Liver (tissue), 8 donors: ENCODE measurements at regions not wholly inside any gene's neighbourhood (a gene's known extent, or its start where the extent isn't known, plus 50 kb on each side); places are given as distances from the start of the nearest gene placed in this dataset.

ENCODE experiments used
- DNase-seq: peaks from one replicate; pipeline ENCODE4 v3.0.0-alpha.2; 2017; ENCODE audit warnings: low spot score
- H3K27ac ChIP-seq, 2 donors: one replicate each; pipeline ENCODE4 v1.7.0; 2013; ENCODE audit warnings: inconsistent platforms in 2 of 2, low read length in 2 of 2, control low read depth in 1 of 2, low read depth in 1 of 2, mild to moderate bottlenecking in 1 of 2
- H3K27me3 ChIP-seq, 4 donors: one replicate each; pipeline versions ENCODE4 v1.6.1 to v1.7.0; 2013; ENCODE audit warnings: low read length in 3 of 4, inconsistent platforms in 1 of 4, mild to moderate bottlenecking in 1 of 4, moderate library complexity in 1 of 4; ENCODE audit not compliant: control insufficient read depth in 4 of 4, insufficient read depth in 4 of 4
- H3K36me3 ChIP-seq, 4 donors: one replicate each; pipeline versions ENCODE4 v1.6.1 to v1.7.0; 2013; ENCODE audit warnings: low read length in 3 of 4, mild to moderate bottlenecking in 3 of 4, low read depth in 1 of 4, moderate library complexity in 1 of 4; ENCODE audit not compliant: control insufficient read depth in 4 of 4, insufficient read depth in 3 of 4
- H3K4me1 ChIP-seq, 4 donors: one replicate each; pipeline versions ENCODE4 v1.6.1 to v1.7.0; 2013; ENCODE audit warnings: low read length in 3 of 4, mild to moderate bottlenecking in 3 of 4, moderate library complexity in 1 of 4; ENCODE audit not compliant: control insufficient read depth in 4 of 4, insufficient read depth in 4 of 4
- H3K4me3 ChIP-seq, 3 donors: one replicate each; pipeline versions ENCODE4 v1.6.1 to v1.7.0; 2013; ENCODE audit warnings: low read length in 3 of 3, control low read depth in 1 of 3, low read depth in 1 of 3, mild to moderate bottlenecking in 1 of 3
- H3K9ac ChIP-seq, 2 donors: one replicate each; pipeline ENCODE4 v1.7.0; 2013; ENCODE audit warnings: low read length in 2 of 2, mild to moderate bottlenecking in 2 of 2, moderate library complexity in 2 of 2, control low read depth in 1 of 2, low read depth in 1 of 2
- H3K9me3 ChIP-seq, 4 donors: one replicate each; pipeline versions ENCODE4 v1.6.1 to v1.7.0; 2013; ENCODE audit warnings: low read length in 3 of 4; ENCODE audit not compliant: control insufficient read depth in 4 of 4
- ATF3 ChIP-seq: IDR thresholded peaks from 2 replicates; pipeline ENCODE4 v1.6.1; 2016; ENCODE audit warnings: antibody characterized with exemption
- CTCF ChIP-seq: fragments of 150-350 bp; IDR thresholded peaks from 2 replicates; pipeline ENCODE4 v1.5.1; 2017; ENCODE audit warnings: improper control_type of control experiment, low read depth, low read length; ENCODE audit not compliant: missing input control
- EGR1 ChIP-seq, 2 donors: IDR thresholded peaks; 2 replicates each; pipeline ENCODE4 v1.6.1; 2016 to 2018; ENCODE audit warnings: antibody characterized with exemption in 2 of 2, low read depth in 2 of 2
- FOXA1 ChIP-seq: IDR thresholded peaks from 2 replicates; pipeline ENCODE4 v1.6.1; 2016; ENCODE audit warnings: antibody characterized with exemption
- FOXA2 ChIP-seq: IDR thresholded peaks from 2 replicates; pipeline ENCODE4 v1.6.1; 2016; ENCODE audit warnings: antibody characterized with exemption
- HNF4A ChIP-seq, 2 donors: conservative IDR thresholded peaks; 2 replicates each; pipeline ENCODE4 v1.6.1; 2016; ENCODE audit warnings: antibody characterized with exemption in 2 of 2, mild to moderate bottlenecking in 2 of 2
- HNF4G ChIP-seq: IDR thresholded peaks from 2 replicates; pipeline ENCODE4 v1.6.1; 2016; ENCODE audit warnings: antibody characterized with exemption
- JUND ChIP-seq, 2 donors: IDR thresholded peaks; 2 replicates each; pipeline ENCODE4 v1.6.1; 2016; ENCODE audit warnings: antibody characterized with exemption in 2 of 2
- MAX ChIP-seq: IDR thresholded peaks from 2 replicates; pipeline ENCODE4 v1.6.1; 2016; ENCODE audit warnings: antibody characterized with exemption
- NR2F2 ChIP-seq: IDR thresholded peaks from 2 replicates; pipeline ENCODE4 v1.6.1; 2016; ENCODE audit warnings: antibody characterized with exemption
- RAD21 ChIP-seq, 2 donors: IDR thresholded peaks; 2 replicates each; pipeline ENCODE4 v1.6.1; 2016; ENCODE audit warnings: antibody characterized with exemption in 2 of 2, mild to moderate bottlenecking in 2 of 2
- RXRA ChIP-seq, 2 donors: IDR thresholded peaks; 2 replicates each; pipeline ENCODE4 v1.6.1; 2017 to 2018; ENCODE audit warnings: antibody characterized with exemption in 2 of 2, mild to moderate bottlenecking in 1 of 2
- SP1 ChIP-seq: IDR thresholded peaks from 2 replicates; pipeline ENCODE4 v1.6.1; 2018; ENCODE audit warnings: antibody characterized with exemption, mild to moderate bottlenecking
- TAF1 ChIP-seq: conservative IDR thresholded peaks from 2 replicates; pipeline ENCODE4 v1.6.1; 2016; ENCODE audit warnings: antibody characterized with exemption, mild to moderate bottlenecking
- YY1 ChIP-seq: IDR thresholded peaks from 2 replicates; pipeline ENCODE4 v1.6.1; 2016; ENCODE audit warnings: antibody characterized with exemption, mild to moderate bottlenecking
- WGBS: extraction: QIAGEN DNeasy Blood & Tissue Kit; methylation state at CpG from one replicate; pipeline ENCODE4 v1.1.7; 2013; 5-methylcytosine and 5-hydroxymethylcytosine counted together
- TF ChIP-seq, protein P1 (sequence below): IDR thresholded peaks from 2 replicates; pipeline ENCODE4 v1.6.1; 2016; ENCODE audit warnings: antibody characterized with exemption, mild to moderate bottlenecking
- TF ChIP-seq, protein P2 (sequence below): IDR thresholded peaks from 2 replicates; pipeline ENCODE4 v1.6.1; 2016; ENCODE audit warnings: antibody characterized with exemption
- donor health status: healthy.
- donor health status: healthy.
- donor health status: healthy.
- donor health status: healthy.
- donor health status: healthy.

DNA sequence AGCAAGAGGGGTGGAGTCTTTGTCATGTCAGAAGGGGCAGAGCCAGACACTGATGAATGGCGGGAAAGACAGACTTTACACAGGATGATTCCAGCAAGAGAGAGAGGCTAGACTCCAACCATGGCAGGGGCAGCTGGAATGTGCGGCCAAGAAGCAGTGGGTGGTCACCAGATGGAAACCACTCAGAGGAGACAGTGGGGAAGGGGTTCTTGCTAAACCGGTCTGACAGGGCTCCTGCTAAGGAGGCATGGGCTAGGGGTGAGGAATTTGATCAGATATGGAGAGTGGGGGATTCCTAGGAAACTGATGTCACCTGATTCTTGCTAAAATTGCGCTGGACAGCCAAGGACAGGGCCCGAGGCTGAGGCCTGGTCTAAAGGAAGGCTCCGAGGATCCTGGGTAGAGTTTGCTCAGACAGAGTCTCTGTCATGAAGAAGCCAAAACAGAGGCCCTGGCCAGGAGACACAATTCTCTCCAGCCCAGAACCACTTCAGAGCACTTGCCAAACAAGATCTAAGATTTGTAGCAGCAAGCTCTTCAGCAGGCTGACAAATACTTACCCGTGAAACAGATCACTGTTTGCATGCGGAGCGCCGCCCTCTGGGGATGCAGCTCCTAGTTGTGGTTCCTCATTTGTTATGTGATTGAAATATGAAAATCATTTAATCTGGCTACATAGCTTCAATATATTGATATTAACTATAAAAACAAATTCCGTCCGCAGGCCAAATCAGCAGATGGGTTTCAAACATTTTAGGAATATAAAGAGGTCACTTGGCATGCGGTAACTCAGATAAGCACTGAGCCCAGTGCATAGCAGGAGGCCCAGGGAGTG is 377.0 kb downstream of the TCERG1L start:
- H3K9me3 ChIP-seq = no peaks in the 10 kb centered on the region
- H3K4me3 ChIP-seq = no peak overlapping the region
- H3K27ac ChIP-seq = no peak overlapping the region
- no peak for DNase-seq
- H3K4me1 ChIP-seq = no peaks in the 10 kb centered on the region
- WGBS = 56% methylated on average over 13 of the region's 13 CpGs
- H3K9ac ChIP-seq = no peak overlapping the region
- H3K27me3 ChIP-seq = no peaks in the 10 kb centered on the region
- no peaks in the 10 kb centered on the region for H3K36me3 ChIP-seq
- TF ChIP-seq FOXA2 = no peak

- Histone ChIP-seq H3K4me1 (no peaks in the 10 kb centered on the region), H3K9ac (no peak overlapping the region), H3K9me3 (no peaks in the 10 kb centered on the region), H3K4me3 (no peak overlapping the region), H3K27ac (no peak overlapping the region), H3K36me3 (no peaks in the 10 kb centered on the region), H3K27me3 (no peaks in the 10 kb centered on the region)
- TF ChIP-seq SP1 (no peak), YY1 (no peak), CTCF (no peak), HNF4G (no peak), NR2F2 (no peak), JUND (IDR thresholded peaks at IDR 0.05) (no peak), RXRA (IDR thresholded peaks at IDR 0.05) (no peak), FOXA2 (no peak), RAD21 (IDR thresholded peaks at IDR 0.05) (no peak), EGR1 (IDR thresholded peaks at IDR 0.05; ENCODE audit: low read depth in 2 of 2) (no peak), FOXA1 (no peak), HNF4A (conservative IDR thresholded peaks at IDR 0.05) (no peak), ATF3 (no peak), MAX (no peak), TAF1 (no peak)
- TF ChIP-seq, protein P1, sequence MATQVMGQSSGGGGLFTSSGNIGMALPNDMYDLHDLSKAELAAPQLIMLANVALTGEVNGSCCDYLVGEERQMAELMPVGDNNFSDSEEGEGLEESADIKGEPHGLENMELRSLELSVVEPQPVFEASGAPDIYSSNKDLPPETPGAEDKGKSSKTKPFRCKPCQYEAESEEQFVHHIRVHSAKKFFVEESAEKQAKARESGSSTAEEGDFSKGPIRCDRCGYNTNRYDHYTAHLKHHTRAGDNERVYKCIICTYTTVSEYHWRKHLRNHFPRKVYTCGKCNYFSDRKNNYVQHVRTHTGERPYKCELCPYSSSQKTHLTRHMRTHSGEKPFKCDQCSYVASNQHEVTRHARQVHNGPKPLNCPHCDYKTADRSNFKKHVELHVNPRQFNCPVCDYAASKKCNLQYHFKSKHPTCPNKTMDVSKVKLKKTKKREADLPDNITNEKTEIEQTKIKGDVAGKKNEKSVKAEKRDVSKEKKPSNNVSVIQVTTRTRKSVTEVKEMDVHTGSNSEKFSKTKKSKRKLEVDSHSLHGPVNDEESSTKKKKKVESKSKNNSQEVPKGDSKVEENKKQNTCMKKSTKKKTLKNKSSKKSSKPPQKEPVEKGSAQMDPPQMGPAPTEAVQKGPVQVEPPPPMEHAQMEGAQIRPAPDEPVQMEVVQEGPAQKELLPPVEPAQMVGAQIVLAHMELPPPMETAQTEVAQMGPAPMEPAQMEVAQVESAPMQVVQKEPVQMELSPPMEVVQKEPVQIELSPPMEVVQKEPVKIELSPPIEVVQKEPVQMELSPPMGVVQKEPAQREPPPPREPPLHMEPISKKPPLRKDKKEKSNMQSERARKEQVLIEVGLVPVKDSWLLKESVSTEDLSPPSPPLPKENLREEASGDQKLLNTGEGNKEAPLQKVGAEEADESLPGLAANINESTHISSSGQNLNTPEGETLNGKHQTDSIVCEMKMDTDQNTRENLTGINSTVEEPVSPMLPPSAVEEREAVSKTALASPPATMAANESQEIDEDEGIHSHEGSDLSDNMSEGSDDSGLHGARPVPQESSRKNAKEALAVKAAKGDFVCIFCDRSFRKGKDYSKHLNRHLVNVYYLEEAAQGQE = no peak
- TF ChIP-seq, protein P2, sequence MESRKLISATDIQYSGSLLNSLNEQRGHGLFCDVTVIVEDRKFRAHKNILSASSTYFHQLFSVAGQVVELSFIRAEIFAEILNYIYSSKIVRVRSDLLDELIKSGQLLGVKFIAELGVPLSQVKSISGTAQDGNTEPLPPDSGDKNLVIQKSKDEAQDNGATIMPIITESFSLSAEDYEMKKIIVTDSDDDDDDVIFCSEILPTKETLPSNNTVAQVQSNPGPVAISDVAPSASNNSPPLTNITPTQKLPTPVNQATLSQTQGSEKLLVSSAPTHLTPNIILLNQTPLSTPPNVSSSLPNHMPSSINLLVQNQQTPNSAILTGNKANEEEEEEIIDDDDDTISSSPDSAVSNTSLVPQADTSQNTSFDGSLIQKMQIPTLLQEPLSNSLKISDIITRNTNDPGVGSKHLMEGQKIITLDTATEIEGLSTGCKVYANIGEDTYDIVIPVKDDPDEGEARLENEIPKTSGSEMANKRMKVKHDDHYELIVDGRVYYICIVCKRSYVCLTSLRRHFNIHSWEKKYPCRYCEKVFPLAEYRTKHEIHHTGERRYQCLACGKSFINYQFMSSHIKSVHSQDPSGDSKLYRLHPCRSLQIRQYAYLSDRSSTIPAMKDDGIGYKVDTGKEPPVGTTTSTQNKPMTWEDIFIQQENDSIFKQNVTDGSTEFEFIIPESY = no peak
- 45% methylated on average over 5 of the region's 5 CpGs for WGBS
- no peak for DNase-seq
Observed at GRCh38 chr10:130935128-130935439, 376.4 kb downstream of the TCERG1L start.
